Memory B cell (primary cell): ENCODE measurements at regions not wholly inside any gene's neighbourhood (a gene's known extent, or its start where the extent isn't known, plus 50 kb on each side); places are given as distances from the start of the nearest gene placed in this dataset.

Experiments
- ATAC-seq: fragments of 150-1000 bp; cut with Tn5 transposase; 2 replicates; pipeline ENCODE4 v1.10.0; 2021; ENCODE audit warnings: low read depth, mild to moderate bottlenecking, moderate library complexity
- DNase-seq, 2 donors: peaks; one replicate each; pipeline ENCODE4 v3.0.0; 2022; ENCODE audit warnings: low spot score in 2 of 2
- H3K27ac Mint-ChIP-seq: one replicate; pipeline ENCODE4 v1.8.0; 2022; ENCODE audit warnings: mild to moderate bottlenecking, moderate library complexity, mixed read lengths
- H3K27me3 Mint-ChIP-seq: one replicate; pipeline ENCODE4 v1.8.0; 2022; ENCODE audit warnings: mixed read lengths
- H3K36me3 Mint-ChIP-seq: one replicate; pipeline ENCODE4 v1.8.0; 2022; ENCODE audit warnings: mild to moderate bottlenecking, mixed read lengths
- H3K4me1 Mint-ChIP-seq: one replicate; pipeline ENCODE4 v1.8.0; 2022; ENCODE audit warnings: mixed read lengths
- H3K4me3 Mint-ChIP-seq: one replicate; pipeline ENCODE4 v1.8.0; 2022; ENCODE audit warnings: mild to moderate bottlenecking, moderate library complexity, mixed read lengths
- H3K9me3 Mint-ChIP-seq: one replicate; pipeline ENCODE4 v1.8.0; 2022; ENCODE audit warnings: mixed read lengths

GRCh38 chr2:129609224-129609623, 370.2 kb upstream of the RAB6C start:
- no peak overlapping the region for H3K27ac Mint-ChIP-seq
- no peak for ATAC-seq
- H3K4me3 Mint-ChIP-seq: no peak overlapping the region
- H3K9me3 Mint-ChIP-seq: peaks cover 4% of the 10 kb centered on the region
- H3K4me1 Mint-ChIP-seq: no peaks in the 10 kb centered on the region
- H3K27me3 Mint-ChIP-seq: peaks cover 5% of the 10 kb centered on the region
- H3K36me3 Mint-ChIP-seq: no peaks in the 10 kb centered on the region
- DNase-seq: no peak

GRCh38 chr2:129610766-129611165, 368.7 kb upstream of the RAB6C start:
- ATAC-seq (no peak), DNase-seq (no peak)
- Mint-ChIP-seq H3K27me3 (peaks cover 9% of the 10 kb centered on the region), H3K27ac (no peak overlapping the region), H3K4me1 (no peaks in the 10 kb centered on the region), H3K9me3 (peaks cover 4% of the 10 kb centered on the region), H3K4me3 (no peak overlapping the region), H3K36me3 (no peaks in the 10 kb centered on the region)

- H3K4me1 Mint-ChIP-seq: no peaks in the 10 kb centered on the region
- no peak overlapping the region for H3K4me3 Mint-ChIP-seq
- H3K27ac Mint-ChIP-seq: no peak overlapping the region
- no peaks in the 10 kb centered on the region for H3K36me3 Mint-ChIP-seq
- peaks cover 4% of the 10 kb centered on the region for H3K9me3 Mint-ChIP-seq
- DNase-seq (no peak), ATAC-seq (no peak)
- H3K27me3 Mint-ChIP-seq: peaks cover 6% of the 10 kb centered on the region
Observed at GRCh38 chr2:129611471-129611870, 368.0 kb upstream of the RAB6C start.

GRCh38 chr2:129619471-129619870, 360.0 kb upstream of the RAB6C start:
- Mint-ChIP-seq H3K27ac (no peak overlapping the region), H3K9me3 (no peaks in the 10 kb centered on the region), H3K4me3 (no peak overlapping the region), H3K4me1 (no peaks in the 10 kb centered on the region), H3K36me3 (no peaks in the 10 kb centered on the region), H3K27me3 (peaks cover 6% of the 10 kb centered on the region)
- ATAC-seq (no peak), DNase-seq (no peak)

GRCh38 chr2:129620411-129620810, 359.1 kb upstream of the RAB6C start:
- H3K36me3 Mint-ChIP-seq: no peaks in the 10 kb centered on the region
- H3K4me3 Mint-ChIP-seq: no peak overlapping the region
- no peak for ATAC-seq
- H3K4me1 Mint-ChIP-seq: no peaks in the 10 kb centered on the region
- peaks cover 3% of the 10 kb centered on the region for H3K27me3 Mint-ChIP-seq
- H3K27ac Mint-ChIP-seq: no peak overlapping the region
- no peaks in the 10 kb centered on the region for H3K9me3 Mint-ChIP-seq
- no peak for DNase-seq

- H3K4me1 Mint-ChIP-seq: no peaks in the 10 kb centered on the region
- DNase-seq (no peak), ATAC-seq (no peak)
- peaks cover 3% of the 10 kb centered on the region for H3K27me3 Mint-ChIP-seq
- peaks cover 4% of the 10 kb centered on the region for H3K9me3 Mint-ChIP-seq
- H3K4me3 Mint-ChIP-seq: no peak overlapping the region
- no peak overlapping the region for H3K27ac Mint-ChIP-seq
- H3K36me3 Mint-ChIP-seq: no peaks in the 10 kb centered on the region
Observed at GRCh38 chr2:129623783-129624182, 355.7 kb upstream of the RAB6C start.

- ATAC-seq: no peak
- H3K36me3 Mint-ChIP-seq: no peaks in the 10 kb centered on the region
Observed at GRCh38 chr2:129627437-129627836, 352.0 kb upstream of the RAB6C start.

GRCh38 chr2:129636692-129637091, 342.8 kb upstream of the RAB6C start:
- ATAC-seq (no peak), DNase-seq (no peak)
- Mint-ChIP-seq H3K27me3 (peaks cover 5% of the 10 kb centered on the region), H3K4me3 (no peak overlapping the region), H3K4me1 (no peaks in the 10 kb centered on the region), H3K36me3 (no peaks in the 10 kb centered on the region), H3K9me3 (peaks cover 2% of the 10 kb centered on the region), H3K27ac (no peak overlapping the region)

More at GRCh38 chr2:129627437-129627836, 352.0 kb upstream of the RAB6C start:
- Mint-ChIP-seq H3K9me3 (peaks cover 7% of the 10 kb centered on the region), H3K27ac (no peak overlapping the region), H3K4me3 (no peak overlapping the region), H3K27me3 (peaks cover 1% of the 10 kb centered on the region), H3K4me1 (no peaks in the 10 kb centered on the region)
- DNase-seq: no peak

- H3K36me3 Mint-ChIP-seq: no peaks in the 10 kb centered on the region
- no peak overlapping the region for H3K4me3 Mint-ChIP-seq
- ATAC-seq (no peak), DNase-seq (no peak)
- H3K4me1 Mint-ChIP-seq: no peaks in the 10 kb centered on the region
- peaks cover 6% of the 10 kb centered on the region for H3K27me3 Mint-ChIP-seq
- no peak overlapping the region for H3K27ac Mint-ChIP-seq
- no peaks in the 10 kb centered on the region for H3K9me3 Mint-ChIP-seq
Observed at GRCh38 chr2:129641371-129641770, 338.1 kb upstream of the RAB6C start.

- DNase-seq: no peak
- H3K4me3 Mint-ChIP-seq: no peak overlapping the region
- H3K36me3 Mint-ChIP-seq: no peaks in the 10 kb centered on the region
- no peak for ATAC-seq
- peaks cover 4% of the 10 kb centered on the region for H3K27me3 Mint-ChIP-seq
- no peaks in the 10 kb centered on the region for H3K4me1 Mint-ChIP-seq
- H3K9me3 Mint-ChIP-seq: no peaks in the 10 kb centered on the region
- H3K27ac Mint-ChIP-seq: no peak overlapping the region
Observed at GRCh38 chr2:129642526-129643043, 336.9 kb upstream of the RAB6C start.

GRCh38 chr2:129645335-129645734, 334.1 kb upstream of the RAB6C start:
- Mint-ChIP-seq H3K36me3 (no peaks in the 10 kb centered on the region), H3K27ac (no peak overlapping the region), H3K4me1 (no peaks in the 10 kb centered on the region), H3K9me3 (no peaks in the 10 kb centered on the region), H3K4me3 (no peak overlapping the region), H3K27me3 (peaks cover 3% of the 10 kb centered on the region)
- no peak for ATAC-seq
- no peak for DNase-seq

GRCh38 chr2:129646107-129646506, 333.4 kb upstream of the RAB6C start:
- no peaks in the 10 kb centered on the region for H3K9me3 Mint-ChIP-seq
- H3K36me3 Mint-ChIP-seq: no peaks in the 10 kb centered on the region
- H3K4me1 Mint-ChIP-seq: no peaks in the 10 kb centered on the region
- H3K4me3 Mint-ChIP-seq: no peak overlapping the region
- ATAC-seq: no peak
- DNase-seq: no peak
- peaks cover 3% of the 10 kb centered on the region for H3K27me3 Mint-ChIP-seq
- no peak overlapping the region for H3K27ac Mint-ChIP-seq

- Mint-ChIP-seq H3K4me3 (no peak overlapping the region), H3K36me3 (no peaks in the 10 kb centered on the region), H3K27ac (no peak overlapping the region), H3K9me3 (no peaks in the 10 kb centered on the region), H3K27me3 (no peaks in the 10 kb centered on the region), H3K4me1 (no peaks in the 10 kb centered on the region)
- ATAC-seq: no peak
- no peak for DNase-seq
Observed at GRCh38 chr2:129653246-129653645, 326.2 kb upstream of the RAB6C start.

- H3K27ac Mint-ChIP-seq: no peak overlapping the region
- peaks cover 2% of the 10 kb centered on the region for H3K36me3 Mint-ChIP-seq
- H3K9me3 Mint-ChIP-seq: peaks cover 3% of the 10 kb centered on the region
- H3K4me1 Mint-ChIP-seq: no peaks in the 10 kb centered on the region
- H3K27me3 Mint-ChIP-seq: peaks cover 2% of the 10 kb centered on the region
- no peak for ATAC-seq
- no peak overlapping the region for H3K4me3 Mint-ChIP-seq
- DNase-seq: no peak
Observed at GRCh38 chr2:129654331-129654730, 325.1 kb upstream of the RAB6C start.

GRCh38 chr2:129656081-129656598, 323.3 kb upstream of the RAB6C start:
- no peak for DNase-seq
- Mint-ChIP-seq H3K36me3 (peaks cover 2% of the 10 kb centered on the region), H3K27me3 (peaks cover 2% of the 10 kb centered on the region), H3K27ac (no peak overlapping the region), H3K4me3 (no peak overlapping the region), H3K4me1 (no peaks in the 10 kb centered on the region), H3K9me3 (peaks cover 3% of the 10 kb centered on the region)
- ATAC-seq: no peak
